H1 (cell line): ENCODE measurements at regions not wholly inside any gene's neighbourhood (a gene's known extent, or its start where the extent isn't known, plus 50 kb on each side); places are given as distances from the start of the nearest gene placed in this dataset.

ENCODE experiments used
- CTCF ChIA-PET: fragments of 300-600 bp; sonication (Branson Sonifier 250); formaldehyde crosslinking; loops from one replicate; lab custom pipeline; 2021; ENCODE audit not compliant: partially characterized antibody; lab: Charles Lee
- POLR2A ChIA-PET: fragments of 300-600 bp; sonication (Branson Sonifier 250); formaldehyde crosslinking; loops from one replicate; lab custom pipeline; 2021; ENCODE audit warnings: inconsistent platforms; ENCODE audit not compliant: partially characterized antibody; lab: Charles Lee
- DNase-seq, 2 experiments: peaks; one replicate each; pipeline versions ENCODE4 v3.0.0 to v3.0.0-alpha.2; 2010 to 2022; ENCODE audit warnings: low spot score in 2 of 2, low read depth in 1 of 2, mixed read lengths in 1 of 2
- FAIRE-seq: peaks from 2 replicates; lab custom pipeline; 2011; peaks lifted over from hg19 to GRCh38; lab: Jason Lieb, UNC
- H2AFZ ChIP-seq: 2 replicates; pipeline ENCODE4 v1.8.1; 2012; ENCODE audit warnings: low read length, inconsistent platforms
- H2AK5ac ChIP-seq: 2 replicates; pipeline ENCODE4 v1.6.1; 2013; ENCODE audit warnings: low read depth, low read length
- H2BK120ac ChIP-seq: replicated peaks from 2 replicates; pipeline ENCODE3; 2013; ENCODE audit warnings: low read depth, low read length, inconsistent platforms
- H2BK12ac ChIP-seq: 2 replicates; pipeline ENCODE4 v1.6.1; 2013; ENCODE audit warnings: low read depth, low read length
- H2BK15ac ChIP-seq: 2 replicates; pipeline ENCODE4 v1.6.1; 2013; ENCODE audit warnings: low read length
- H2BK20ac ChIP-seq: 2 replicates; pipeline ENCODE4 v1.6.1; 2013; ENCODE audit warnings: low read length
- H2BK5ac ChIP-seq: 2 replicates; pipeline ENCODE4 v1.6.1; 2013; ENCODE audit warnings: low read depth, low read length
- H3K14ac ChIP-seq: 2 replicates; pipeline ENCODE4 v1.6.1; 2013; ENCODE audit warnings: inconsistent platforms; ENCODE audit not compliant: insufficient read length
- H3K18ac ChIP-seq: 2 replicates; pipeline ENCODE4 v1.6.1; 2013; ENCODE audit warnings: low read length; ENCODE audit errors: extremely low read depth
- H3K23ac ChIP-seq: 2 replicates; pipeline ENCODE4 v1.6.1; 2013; ENCODE audit warnings: inconsistent platforms; ENCODE audit not compliant: insufficient read length
- H3K23me2 ChIP-seq: 2 replicates; pipeline ENCODE4 v1.6.1; 2013; ENCODE audit warnings: low read depth, low read length
- H3K27ac ChIP-seq: 2 replicates; pipeline ENCODE4 v1.6.1; 2011; ENCODE audit warnings: low read depth, low read length, inconsistent platforms
- H3K27me3 ChIP-seq, 4 experiments: replicated peaks in 1 of 4; 1 replicate in 1 of 4; 2 replicates in 3 of 4; pipeline versions ENCODE4 v1.6.1 to v1.8.1; 2011 to 2013; ENCODE audit warnings: low read length in 3 of 4, mild to moderate bottlenecking in 3 of 4, inconsistent platforms in 2 of 4, mixed read lengths in 2 of 4, moderate library complexity in 1 of 4; ENCODE audit not compliant: control insufficient read depth in 3 of 4, insufficient read depth in 3 of 4; ENCODE audit errors: extremely low read depth in 1 of 4
- H3K36me3 ChIP-seq, 4 experiments: 2 replicates each; pipeline versions ENCODE4 v1.6.1 to v1.8.1; 2011 to 2013; ENCODE audit warnings: mild to moderate bottlenecking in 4 of 4, low read length in 3 of 4, moderate library complexity in 2 of 4, control low read depth in 1 of 4, inconsistent platforms in 1 of 4; ENCODE audit not compliant: insufficient read depth in 4 of 4, control insufficient read depth in 2 of 4
- H3K4ac ChIP-seq: replicated peaks from 2 replicates; pipeline ENCODE3; 2013; ENCODE audit warnings: low read length, low read depth, mixed read lengths, inconsistent platforms; ENCODE audit not compliant: insufficient read length
- H3K4me1 ChIP-seq, 4 experiments: replicated peaks in 1 of 4; 1 replicate in 1 of 4; 2 replicates in 3 of 4; pipeline versions ENCODE4 v1.6.1 to v1.8.1; 2011 to 2013; ENCODE audit warnings: low read length in 3 of 4, inconsistent platforms in 2 of 4, mixed read lengths in 1 of 4; ENCODE audit not compliant: insufficient read depth in 4 of 4, control insufficient read depth in 3 of 4
- H3K4me2 ChIP-seq, 2 experiments: 2 replicates each; pipeline versions ENCODE4 v1.6.1 to v1.8.1; 2011 to 2013; ENCODE audit warnings: low read depth in 2 of 2, low read length in 2 of 2, control low read depth in 1 of 2, inconsistent platforms in 1 of 2, mild to moderate bottlenecking in 1 of 2; ENCODE audit not compliant: insufficient read depth in 1 of 2
- H3K4me3 ChIP-seq, 4 experiments: fragments of 200-600, 300-600 bp in 1 of 4; sonication (generic), shearing (Covaris generic), sonication (Bioruptor Twin) in 1 of 4; 2 replicates each; pipeline versions ENCODE4 v1.5.1 to v1.8.1; 2011 to 2016; ENCODE audit warnings: low read length in 4 of 4, low read depth in 3 of 4, control low read depth in 2 of 4, inconsistent platforms in 2 of 4, mild to moderate bottlenecking in 2 of 4, mixed read lengths in 1 of 4, moderate library complexity in 1 of 4; ENCODE audit not compliant: insufficient read depth in 2 of 4; ENCODE audit errors: extremely low read depth in 1 of 4
- H3K56ac ChIP-seq: replicated peaks from 2 replicates; pipeline ENCODE3; 2013; ENCODE audit warnings: low read depth, mild to moderate bottlenecking, mixed read lengths, low read length, inconsistent platforms; ENCODE audit not compliant: insufficient read length
- H3K79me1 ChIP-seq: 2 replicates; pipeline ENCODE4 v1.6.1; 2013; ENCODE audit warnings: low read depth, low read length, control low read depth
- H3K79me2 ChIP-seq, 2 experiments: 2 replicates each; pipeline versions ENCODE4 v1.6.1 to v1.8.1; 2012 to 2013; ENCODE audit warnings: low read length in 2 of 2, mild to moderate bottlenecking in 2 of 2, inconsistent platforms in 1 of 2; ENCODE audit not compliant: insufficient read depth in 2 of 2, control insufficient read depth in 1 of 2
- H3K9ac ChIP-seq, 4 experiments: replicated peaks in 1 of 4; 1 replicate in 1 of 4; 2 replicates in 3 of 4; pipeline versions ENCODE4 v1.6.1 to v1.8.1; 2011 to 2013; ENCODE audit warnings: low read depth in 3 of 4, low read length in 3 of 4, control low read depth in 2 of 4, mild to moderate bottlenecking in 2 of 4, moderate library complexity in 2 of 4, inconsistent platforms in 1 of 4; ENCODE audit errors: extremely low read depth in 1 of 4
- H3K9me3 ChIP-seq, 2 experiments: 2 replicates each; pipeline versions ENCODE4 v1.6.1 to v1.8.1; 2012 to 2013; ENCODE audit warnings: mild to moderate bottlenecking in 2 of 2, moderate library complexity in 2 of 2, control low read depth in 1 of 2, inconsistent platforms in 1 of 2, low read depth in 1 of 2, low read length in 1 of 2, mixed read lengths in 1 of 2; ENCODE audit not compliant: insufficient read depth in 2 of 2
- H4K20me1 ChIP-seq, 2 experiments: replicated peaks in 1 of 2; 2 replicates each; pipeline versions ENCODE3 to v1.8.1; 2011 to 2013; ENCODE audit warnings: inconsistent platforms in 2 of 2, low read length in 2 of 2, mild to moderate bottlenecking in 1 of 2; ENCODE audit not compliant: insufficient read depth in 2 of 2, control insufficient read depth in 1 of 2
- H4K5ac ChIP-seq: 2 replicates; pipeline ENCODE4 v1.6.1; 2013; ENCODE audit warnings: low read length, low read depth, mixed read lengths, inconsistent platforms; ENCODE audit not compliant: insufficient read length
- H4K8ac ChIP-seq: 2 replicates; pipeline ENCODE4 v1.8.0; 2013; ENCODE audit warnings: mild to moderate bottlenecking, moderate library complexity, low read length, inconsistent platforms; ENCODE audit not compliant: insufficient read depth; ENCODE audit errors: extremely low read depth
- H4K91ac ChIP-seq: replicated peaks from 2 replicates; pipeline ENCODE3; 2013; ENCODE audit warnings: low read length, mixed read lengths, inconsistent platforms; ENCODE audit not compliant: insufficient read length
- ASH2L ChIP-seq: fragments of 200-600, 300-600 bp; sonication (generic); IDR thresholded peaks from one replicate; pipeline ENCODE4 v1.7.1; 2017; ENCODE audit warnings: low read length
- BCL11A ChIP-seq, 2 experiments: IDR thresholded peaks; one replicate each; pipeline ENCODE4 v1.6.1; 2011; ENCODE audit warnings: low read depth in 2 of 2, low read length in 2 of 2, mild to moderate bottlenecking in 2 of 2
- CBX8 ChIP-seq: fragments of 300-800, 300-1000 bp; sonication (generic); IDR thresholded peaks from 2 replicates; pipeline ENCODE4 v1.7.1; 2016; ENCODE audit warnings: low read depth, low read length, borderline replicate concordance
- EZH2 ChIP-seq: fragments of 200-600 bp; sonication (generic); IDR thresholded peaks from 2 replicates; pipeline ENCODE4 v1.7.1; 2012; ENCODE audit warnings: low read depth, mild to moderate bottlenecking, moderate library complexity, low read length, inconsistent platforms; ENCODE audit not compliant: severe bottlenecking
- MAFK ChIP-seq: IDR thresholded peaks from 2 replicates; pipeline ENCODE4 v1.6.1; 2012; ENCODE audit warnings: low read depth, mild to moderate bottlenecking, improper control_type of control experiment, low read length
- MAX ChIP-seq: IDR thresholded peaks from 2 replicates; pipeline ENCODE4 v1.6.1; 2012; ENCODE audit warnings: inconsistent platforms
- PHF8 ChIP-seq: fragments of 200-600 bp; sonication (generic); conservative IDR thresholded peaks from 2 replicates; pipeline ENCODE4 v1.7.1; 2012; ENCODE audit warnings: low read depth, mild to moderate bottlenecking, inconsistent platforms, low read length, moderate library complexity
- POLR2AphosphoS5 ChIP-seq: IDR thresholded peaks from 2 replicates; pipeline ENCODE4 v1.6.1; 2011; ENCODE audit warnings: low read depth, low read length
- POU5F1 ChIP-seq: IDR thresholded peaks from 2 replicates; pipeline ENCODE4 v1.6.1; 2011; ENCODE audit warnings: low read depth, mild to moderate bottlenecking, low read length, moderate library complexity
- SAP30 ChIP-seq: fragments of 300-600 bp; sonication (generic); IDR thresholded peaks from 2 replicates; pipeline ENCODE4 v1.7.1; 2012; ENCODE audit warnings: low read length, moderate library complexity, mild to moderate bottlenecking, inconsistent platforms; ENCODE audit not compliant: insufficient read depth, insufficient replicate concordance
- SP2 ChIP-seq: IDR thresholded peaks from 2 replicates; pipeline ENCODE4 v1.6.1; 2012; ENCODE audit warnings: mild to moderate bottlenecking, low read length, inconsistent platforms
- TAF7 ChIP-seq: optimal IDR thresholded peaks from 2 replicates; pipeline ENCODE3; 2011; ENCODE audit warnings: low read depth, mild to moderate bottlenecking, inconsistent platforms, low read length, moderate library complexity, borderline replicate concordance
- TCF12 ChIP-seq: IDR thresholded peaks from 2 replicates; pipeline ENCODE4 v1.6.1; 2011; ENCODE audit warnings: low read depth, mild to moderate bottlenecking, low read length

GRCh38 chr3:180282386-180282785 lies 245.6 kb upstream of the PEX5L start:
- ChIA-PET POLR2A (no interaction called here), CTCF (no interaction called here)
- H3K14ac ChIP-seq = no peak overlapping the region
- DNase-seq (no peak), FAIRE-seq (no peak)
- H4K91ac ChIP-seq = no peak overlapping the region
- no peak overlapping the region for H2BK120ac ChIP-seq
- no peak overlapping the region for H4K8ac ChIP-seq
- H4K20me1 ChIP-seq = no peaks in the 10 kb centered on the region
- H3K4ac ChIP-seq = no peak overlapping the region
- H2BK15ac ChIP-seq = no peak overlapping the region
- H3K27me3 ChIP-seq = no peaks in the 10 kb centered on the region
- H3K79me2 ChIP-seq = no peaks in the 10 kb centered on the region
- H3K23me2 ChIP-seq = no peaks in the 10 kb centered on the region
- H3K18ac ChIP-seq = no peak overlapping the region
- no peak overlapping the region for H2BK12ac ChIP-seq
- no peaks in the 10 kb centered on the region for H3K36me3 ChIP-seq
- no peaks in the 10 kb centered on the region for H3K4me1 ChIP-seq
- no peak overlapping the region for H2BK5ac ChIP-seq
- TF ChIP-seq PHF8 (no peak), BCL11A (IDR thresholded peaks at IDR 0.05; ENCODE audit: low read depth in 2 of 2, low read length in 2 of 2) (no peak), SAP30 (no peak), SP2 (no peak), MAFK (no peak), POU5F1 (no peak), EZH2 (no peak), POLR2AphosphoS5 (no peak), TAF7 (no peak), ASH2L (no peak), CBX8 (no peak), TCF12 (no peak), MAX (no peak)
- H3K27ac ChIP-seq = no peak overlapping the region
- H3K4me3 ChIP-seq = no peak overlapping the region
- no peaks in the 10 kb centered on the region for H3K79me1 ChIP-seq
- no peak overlapping the region for H3K23ac ChIP-seq
- no peak overlapping the region for H4K5ac ChIP-seq
- no peak overlapping the region for H2BK20ac ChIP-seq
- no peak overlapping the region for H2AK5ac ChIP-seq
- H2AFZ ChIP-seq = no peak overlapping the region
- no peak overlapping the region for H3K4me2 ChIP-seq
- H3K9me3 ChIP-seq = no peaks in the 10 kb centered on the region
- H3K56ac ChIP-seq = no peak overlapping the region
- H3K9ac ChIP-seq = no peak overlapping the region
